DND-41 (cell line): ENCODE measurements at regions not wholly inside any gene's neighbourhood (a gene's known extent, or its start where the extent isn't known, plus 50 kb on each side); places are given as distances from the start of the nearest gene placed in this dataset.

Source experiments
- ATAC-seq: fragments of 200-7000 bp; cut with Tn5 transposase; 3 replicates; pipeline ENCODE4 v1.9.1; 2021; ENCODE audit warnings: low read depth; ENCODE audit not compliant: insufficient read depth
- DNase-seq: peaks from one replicate; pipeline ENCODE4 v3.0.0-alpha.2; 2020
- H2AFZ ChIP-seq: 2 replicates; pipeline ENCODE4 v1.6.0; 2012; ENCODE audit warnings: low read depth, low read length
- H3K27ac ChIP-seq: 2 replicates; pipeline ENCODE4 v1.5.1; 2012; ENCODE audit warnings: low read length, inconsistent platforms
- H3K27me3 ChIP-seq: fragments of 200-600 bp; sonication (generic); 2 replicates; pipeline ENCODE4 v1.6.0; 2012; ENCODE audit warnings: low read length, mild to moderate bottlenecking, inconsistent platforms; ENCODE audit not compliant: insufficient read depth, poor library complexity
- H3K36me3 ChIP-seq: 2 replicates; pipeline ENCODE4 v1.5.1; 2012; ENCODE audit warnings: low read length, inconsistent platforms; ENCODE audit not compliant: insufficient read depth
- H3K4me1 ChIP-seq: 2 replicates; pipeline ENCODE4 v1.5.1; 2012; ENCODE audit warnings: mild to moderate bottlenecking, low read length; ENCODE audit not compliant: insufficient read depth
- H3K4me2 ChIP-seq: 2 replicates; pipeline ENCODE4 v1.6.0; 2012; ENCODE audit warnings: mild to moderate bottlenecking, moderate library complexity, low read length, inconsistent platforms; ENCODE audit not compliant: insufficient read depth
- H3K4me3 ChIP-seq, 2 experiments: fragments of 200-600 bp in 1 of 2; shearing (Covaris generic) in 1 of 2; 2 replicates each; pipeline ENCODE4 v1.5.1; 2012 to 2016; ENCODE audit warnings: inconsistent platforms in 2 of 2, low read length in 2 of 2, mild to moderate bottlenecking in 2 of 2, low read depth in 1 of 2, moderate library complexity in 1 of 2
- H3K79me2 ChIP-seq: 2 replicates; pipeline ENCODE4 v1.6.0; 2012; ENCODE audit warnings: low read length, inconsistent platforms; ENCODE audit not compliant: insufficient read depth
- H3K9ac ChIP-seq: 2 replicates; pipeline ENCODE4 v1.6.0; 2012; ENCODE audit warnings: low read depth, mild to moderate bottlenecking, inconsistent platforms, low read length, moderate library complexity
- H3K9me3 ChIP-seq: 2 replicates; pipeline ENCODE4 v1.5.1; 2012; ENCODE audit warnings: low read length, moderate library complexity, mild to moderate bottlenecking, inconsistent platforms; ENCODE audit not compliant: insufficient read depth, severe bottlenecking
- H4K20me1 ChIP-seq: 2 replicates; pipeline ENCODE4 v1.6.0; 2012; ENCODE audit warnings: low read length; ENCODE audit not compliant: insufficient read depth
- CTCF ChIP-seq: IDR thresholded peaks from 2 replicates; pipeline ENCODE4 v1.5.1; 2012; ENCODE audit warnings: borderline replicate concordance, low read length, moderate library complexity, mild to moderate bottlenecking; ENCODE audit not compliant: poor library complexity, severe bottlenecking; ENCODE audit errors: extremely low read depth
- EZH2 ChIP-seq: IDR thresholded peaks from 3 replicates; pipeline ENCODE4 v1.6.1; 2012; ENCODE audit warnings: borderline replicate concordance, low read depth, mild to moderate bottlenecking, moderate library complexity, low read length, inconsistent platforms; ENCODE audit not compliant: severe bottlenecking

- no peak for DNase-seq
- ATAC-seq: no peak
These were observed 235.3 kb upstream of the TANK start for GRCh38 chr2:160924936-160925353.

GRCh38 chr2:160925956-160926355 lies 234.3 kb upstream of the TANK start:
- no peaks in the 10 kb centered on the region for H3K9me3 ChIP-seq
- no peak overlapping the region for H3K4me2 ChIP-seq
- no peak for TF ChIP-seq EZH2
- TF ChIP-seq CTCF: no peak
- no peaks in the 10 kb centered on the region for H4K20me1 ChIP-seq
- no peak overlapping the region for H3K4me3 ChIP-seq
- H3K4me1 ChIP-seq: no peaks in the 10 kb centered on the region
- H3K9ac ChIP-seq: no peak overlapping the region
- no peak overlapping the region for H2AFZ ChIP-seq
- no peaks in the 10 kb centered on the region for H3K27me3 ChIP-seq
- no peak for ATAC-seq
- no peaks in the 10 kb centered on the region for H3K36me3 ChIP-seq
- H3K79me2 ChIP-seq: no peaks in the 10 kb centered on the region
- no peak overlapping the region for H3K27ac ChIP-seq
- no peak for DNase-seq

More at GRCh38 chr2:160924936-160925353, 235.3 kb upstream of the TANK start:
- H3K79me2 ChIP-seq: no peaks in the 10 kb centered on the region
- H3K27ac ChIP-seq: no peak overlapping the region
- no peaks in the 10 kb centered on the region for H3K27me3 ChIP-seq
- no peaks in the 10 kb centered on the region for H3K4me1 ChIP-seq
- no peak overlapping the region for H3K4me3 ChIP-seq
- no peak overlapping the region for H2AFZ ChIP-seq
- no peaks in the 10 kb centered on the region for H4K20me1 ChIP-seq
- no peaks in the 10 kb centered on the region for H3K9me3 ChIP-seq
- TF ChIP-seq CTCF: no peak
- TF ChIP-seq EZH2: no peak
- H3K9ac ChIP-seq: no peak overlapping the region
- no peaks in the 10 kb centered on the region for H3K36me3 ChIP-seq
- H3K4me2 ChIP-seq: no peak overlapping the region

- no peaks in the 10 kb centered on the region for H3K4me1 ChIP-seq
- H3K4me3 ChIP-seq: no peak overlapping the region
- H3K9me3 ChIP-seq: no peaks in the 10 kb centered on the region
- H3K4me2 ChIP-seq: no peak overlapping the region
- no peak overlapping the region for H3K27ac ChIP-seq
- DNase-seq (no peak), ATAC-seq (no peak)
- no peak overlapping the region for H3K9ac ChIP-seq
- H3K27me3 ChIP-seq: no peaks in the 10 kb centered on the region
- TF ChIP-seq CTCF (no peak), EZH2 (no peak)
- H2AFZ ChIP-seq: no peak overlapping the region
- H3K36me3 ChIP-seq: no peaks in the 10 kb centered on the region
- H3K79me2 ChIP-seq: no peaks in the 10 kb centered on the region
- no peaks in the 10 kb centered on the region for H4K20me1 ChIP-seq
These were observed 232.9 kb upstream of the TANK start for GRCh38 chr2:160927324-160927723.

- Histone ChIP-seq H3K9ac (no peak overlapping the region), H3K27me3 (no peaks in the 10 kb centered on the region), H3K4me3 (no peak overlapping the region), H3K4me1 (no peaks in the 10 kb centered on the region), H3K4me2 (no peak overlapping the region), H2AFZ (no peak overlapping the region), H3K27ac (no peak overlapping the region), H4K20me1 (no peaks in the 10 kb centered on the region), H3K9me3 (no peaks in the 10 kb centered on the region), H3K36me3 (no peaks in the 10 kb centered on the region), H3K79me2 (no peaks in the 10 kb centered on the region)
- no peak for ATAC-seq
- no peak for DNase-seq
- TF ChIP-seq CTCF (no peak), EZH2 (no peak)
These were observed 231.3 kb upstream of the TANK start for GRCh38 chr2:160928854-160929301.
